GM19397 (cell line): ENCODE measurements at regions not wholly inside any gene's neighbourhood (a gene's known extent, or its start where the extent isn't known, plus 50 kb on each side); places are given as distances from the start of the nearest gene placed in this dataset.

ENCODE experiments used
- ATAC-seq: cut with Tn5 transposase; IDR thresholded peaks from one replicate; pipeline ENCODE4 v1.9.1; 2021; ENCODE audit warnings: mild to moderate bottlenecking, moderate library complexity; ENCODE audit not compliant: unreplicated experiment

GRCh38 chr6:37556881-37557644, 57.4 kb upstream of the CCDC167 start:
- no peak for ATAC-seq

- ATAC-seq = no peak
These were observed 55.5 kb upstream of the CCDC167 start for GRCh38 chr6:37555040-37555781.

GRCh38 chr6:37554480-37554819, 54.8 kb upstream of the CCDC167 start:
- no peak for ATAC-seq

GRCh38 chr6:37552267-37552666, 52.6 kb upstream of the CCDC167 start:
- no peak for ATAC-seq

GRCh38 chr6:37551867-37552266, 52.2 kb upstream of the CCDC167 start:
- no peak for ATAC-seq

- no peak for ATAC-seq
These were observed 51.8 kb upstream of the CCDC167 start for GRCh38 chr6:37551446-37551845.

GRCh38 chr6:37551002-37551401, 51.3 kb upstream of the CCDC167 start:
- ATAC-seq = no peak

- ATAC-seq = no peak
These were observed 50.6 kb upstream of the CCDC167 start for GRCh38 chr6:37550191-37550831.

- no peak for ATAC-seq
These were observed 49.9 kb upstream of the CCDC167 start for GRCh38 chr6:37549558-37549957.
